Activated T-helper 17 cell treated with anti-CD3 and anti-CD28 coated beads, Interleukin-2, amount 50 U/mL, for 72 hours (primary cell): ENCODE measurements at regions not wholly inside any gene's neighbourhood (a gene's known extent, or its start where the extent isn't known, plus 50 kb on each side); places are given as distances from the start of the nearest gene placed in this dataset.

Experiments used
- ATAC-seq: fragments of 150-1000 bp; cut with Tn5 transposase; replicated peaks from 2 replicates; pipeline ENCODE4 v1.10.0; 2021; ENCODE audit warnings: mild to moderate bottlenecking, moderate library complexity
- H3K27ac Mint-ChIP-seq: one replicate; pipeline ENCODE4 v1.8.0; 2022; ENCODE audit warnings: mixed read lengths
- H3K27me3 Mint-ChIP-seq: one replicate; pipeline ENCODE4 v1.8.0; 2022; ENCODE audit warnings: mixed read lengths
- H3K36me3 Mint-ChIP-seq: one replicate; pipeline ENCODE4 v1.8.0; 2022; ENCODE audit warnings: low read depth, mild to moderate bottlenecking, mixed read lengths
- H3K4me1 Mint-ChIP-seq: one replicate; pipeline ENCODE4 v1.8.0; 2022; ENCODE audit warnings: mixed read lengths
- H3K4me3 Mint-ChIP-seq: one replicate; pipeline ENCODE4 v1.8.0; 2022; ENCODE audit warnings: mild to moderate bottlenecking, mixed read lengths
- H3K9me3 Mint-ChIP-seq: one replicate; pipeline ENCODE4 v1.8.0; 2022; ENCODE audit warnings: mixed read lengths

DNA sequence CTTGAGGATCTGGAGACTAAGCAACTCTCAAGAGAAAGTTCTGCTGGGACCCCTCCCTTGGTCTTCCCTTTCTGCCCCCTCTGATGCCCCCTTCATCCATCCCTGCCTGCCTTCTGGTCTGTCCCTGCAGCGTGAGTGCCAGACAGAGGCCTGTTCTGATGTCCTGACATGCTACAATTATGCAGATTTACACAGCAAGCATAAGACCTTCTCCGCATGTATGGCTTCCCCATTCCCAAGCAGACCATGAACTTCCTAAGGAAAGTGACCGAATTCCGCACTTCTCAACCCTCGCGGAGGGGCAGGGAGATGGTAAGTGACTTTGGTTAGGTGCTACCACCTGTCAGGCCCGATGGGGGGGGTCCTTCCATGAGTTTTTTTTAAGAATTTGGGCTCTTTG lies 150.1 kb upstream of the SDK2 start:
- no peak overlapping the region for H3K4me3 Mint-ChIP-seq
- H3K9me3 Mint-ChIP-seq = no peaks in the 10 kb centered on the region
- H3K27me3 Mint-ChIP-seq = no peaks in the 10 kb centered on the region
- no peak for ATAC-seq
- H3K27ac Mint-ChIP-seq = no peak overlapping the region
- no peaks in the 10 kb centered on the region for H3K4me1 Mint-ChIP-seq
- H3K36me3 Mint-ChIP-seq = no peaks in the 10 kb centered on the region

DNA sequence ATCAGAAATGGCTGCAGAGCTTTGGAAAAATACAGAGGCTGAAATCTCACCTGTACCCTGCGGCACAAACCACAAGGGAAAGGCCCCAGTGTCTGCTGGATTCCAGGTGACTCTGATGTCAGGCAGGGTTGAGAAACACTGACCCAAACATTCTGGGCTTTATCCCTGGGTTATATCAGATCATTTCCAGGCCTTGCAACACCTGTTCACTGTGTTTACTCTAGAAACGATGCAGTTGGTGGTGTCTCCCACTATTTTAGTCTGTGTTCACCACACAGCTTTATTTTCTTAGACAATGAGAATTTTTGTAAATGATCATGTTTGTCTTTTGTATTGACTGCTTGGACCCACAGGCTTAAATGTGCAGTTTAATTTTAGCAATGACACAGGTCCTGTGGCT lies 151.5 kb upstream of the SDK2 start:
- Mint-ChIP-seq H3K27ac (no peak overlapping the region), H3K4me3 (no peak overlapping the region), H3K4me1 (no peaks in the 10 kb centered on the region), H3K27me3 (no peaks in the 10 kb centered on the region), H3K9me3 (no peaks in the 10 kb centered on the region), H3K36me3 (no peaks in the 10 kb centered on the region)
- no peak for ATAC-seq

DNA sequence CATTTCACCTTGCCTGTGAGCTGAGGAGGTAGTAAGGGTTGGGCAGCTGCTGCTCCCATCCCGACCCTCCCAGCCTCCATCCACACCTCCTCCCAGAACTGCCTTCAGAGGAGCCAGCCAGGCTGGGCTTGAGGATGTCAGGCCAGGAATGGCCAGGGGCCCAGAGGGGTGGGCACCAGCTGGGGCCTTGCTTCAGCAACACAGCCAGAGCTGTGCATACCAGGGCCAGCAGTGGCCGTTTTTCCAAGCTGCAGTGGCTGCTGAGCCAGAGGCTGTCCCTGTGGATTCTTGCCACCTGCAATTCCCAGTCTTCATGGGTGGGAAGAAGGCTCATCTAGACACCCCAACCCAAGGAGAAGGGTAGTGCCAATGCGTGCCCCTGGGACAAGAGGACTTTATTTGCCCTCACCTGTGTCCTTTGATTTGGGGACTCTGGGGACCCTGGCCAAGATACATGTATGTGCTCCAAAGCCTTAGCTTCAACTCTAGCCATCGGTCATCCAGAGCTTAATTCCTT lies 153.4 kb upstream of the SDK2 start:
- H3K27ac Mint-ChIP-seq = no peak overlapping the region
- H3K9me3 Mint-ChIP-seq = no peaks in the 10 kb centered on the region
- no peaks in the 10 kb centered on the region for H3K4me1 Mint-ChIP-seq
- H3K36me3 Mint-ChIP-seq = no peaks in the 10 kb centered on the region
- no peak overlapping the region for H3K4me3 Mint-ChIP-seq
- H3K27me3 Mint-ChIP-seq = no peaks in the 10 kb centered on the region
- no peak for ATAC-seq

DNA sequence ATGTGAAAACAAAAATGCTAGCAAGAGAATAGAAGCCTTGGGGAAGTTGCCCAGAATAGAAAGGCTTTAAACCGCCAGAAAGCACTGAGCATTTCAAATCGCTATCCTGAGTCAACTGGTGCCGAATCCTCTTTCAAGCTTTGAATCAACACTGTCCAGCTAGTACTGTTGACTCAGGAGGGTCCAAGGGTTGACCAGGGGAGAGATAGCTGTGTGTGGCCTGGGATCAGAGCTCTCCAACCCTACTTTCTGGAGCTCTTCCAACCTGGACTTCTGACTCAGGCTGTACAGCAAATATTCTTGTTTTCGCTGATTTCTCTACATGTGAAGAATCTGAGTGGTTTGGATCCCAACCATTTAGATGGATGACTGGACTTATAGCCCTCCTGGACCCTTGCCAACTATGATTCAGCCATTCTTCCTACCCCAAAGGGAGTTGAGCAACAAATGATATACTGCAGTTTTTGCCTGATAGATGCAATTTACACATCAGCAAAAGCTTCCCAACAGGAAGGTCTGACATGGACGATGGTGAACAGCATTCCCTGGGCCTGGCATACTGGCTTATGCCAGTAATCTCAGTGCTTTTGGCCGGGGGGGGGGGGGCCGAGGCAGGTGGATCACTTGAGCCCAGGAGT lies 154.0 kb upstream of the SDK2 start:
- no peaks in the 10 kb centered on the region for H3K9me3 Mint-ChIP-seq
- H3K27ac Mint-ChIP-seq = no peak overlapping the region
- no peaks in the 10 kb centered on the region for H3K27me3 Mint-ChIP-seq
- no peak for ATAC-seq
- no peaks in the 10 kb centered on the region for H3K36me3 Mint-ChIP-seq
- H3K4me3 Mint-ChIP-seq = no peak overlapping the region
- no peaks in the 10 kb centered on the region for H3K4me1 Mint-ChIP-seq

DNA sequence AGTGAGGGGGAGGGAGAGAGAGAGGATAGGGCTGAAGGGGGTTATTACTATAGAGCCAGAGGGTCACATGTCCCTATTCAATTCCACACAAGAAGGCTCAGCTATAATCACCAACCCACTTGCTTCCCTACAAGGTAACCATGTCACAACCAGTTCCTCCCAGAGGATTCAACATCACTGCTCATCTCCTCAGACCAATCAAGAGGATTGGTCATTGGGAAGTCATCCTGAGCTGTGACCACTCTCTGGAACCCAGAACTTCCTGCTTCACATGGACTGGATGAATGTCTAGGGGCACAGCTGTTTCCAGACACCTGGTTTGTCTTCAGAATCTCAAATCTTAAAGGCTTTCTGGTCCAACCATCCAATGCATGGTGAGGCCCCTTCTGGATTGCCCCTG lies 154.9 kb upstream of the SDK2 start:
- no peak overlapping the region for H3K27ac Mint-ChIP-seq
- no peaks in the 10 kb centered on the region for H3K4me1 Mint-ChIP-seq
- H3K9me3 Mint-ChIP-seq = no peaks in the 10 kb centered on the region
- no peaks in the 10 kb centered on the region for H3K36me3 Mint-ChIP-seq
- no peaks in the 10 kb centered on the region for H3K27me3 Mint-ChIP-seq
- H3K4me3 Mint-ChIP-seq = no peak overlapping the region
- no peak for ATAC-seq

DNA sequence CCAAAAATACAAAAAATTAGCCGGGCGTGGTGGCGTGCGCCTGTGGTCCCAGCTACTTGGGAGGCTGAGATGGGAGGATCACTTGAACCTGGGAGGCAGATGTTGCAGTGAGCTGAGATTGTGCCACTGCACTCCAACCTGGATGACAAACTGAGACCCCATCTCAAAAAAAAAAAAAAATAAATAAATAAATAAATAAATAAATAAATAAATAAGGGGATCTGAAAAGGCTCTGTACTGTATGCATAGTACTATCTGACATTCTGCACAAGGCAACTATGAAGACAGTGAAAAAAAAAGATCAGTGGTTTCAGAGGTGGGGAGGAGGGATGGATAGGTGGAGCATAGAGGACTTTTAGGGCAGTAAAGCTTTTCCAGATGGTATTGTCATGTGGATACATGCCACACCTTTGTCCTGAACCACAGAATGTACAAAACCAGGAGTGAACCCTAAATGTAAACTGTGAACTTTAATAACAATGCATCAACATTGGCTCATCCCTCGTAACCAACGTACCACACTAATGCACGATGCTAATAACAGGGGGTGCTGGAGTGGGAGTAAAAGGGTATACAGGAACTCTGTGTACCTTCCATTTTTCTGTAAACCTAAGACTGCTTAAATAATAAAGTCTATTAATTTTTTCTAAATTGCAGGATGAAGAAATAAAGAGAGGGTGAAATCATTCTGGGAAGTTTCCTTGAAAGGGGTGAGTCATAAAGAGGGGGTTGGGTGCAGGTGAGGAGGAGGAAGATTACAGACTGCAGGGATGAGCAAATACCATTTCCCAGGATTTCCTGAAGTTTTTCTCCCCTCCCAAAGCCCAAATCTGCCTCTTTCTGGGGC lies 155.8 kb upstream of the SDK2 start:
- Mint-ChIP-seq H3K4me1 (no peaks in the 10 kb centered on the region), H3K4me3 (no peak overlapping the region), H3K27ac (no peak overlapping the region), H3K36me3 (no peaks in the 10 kb centered on the region), H3K27me3 (peaks cover 3% of the 10 kb centered on the region), H3K9me3 (no peaks in the 10 kb centered on the region)
- ATAC-seq = no peak

DNA sequence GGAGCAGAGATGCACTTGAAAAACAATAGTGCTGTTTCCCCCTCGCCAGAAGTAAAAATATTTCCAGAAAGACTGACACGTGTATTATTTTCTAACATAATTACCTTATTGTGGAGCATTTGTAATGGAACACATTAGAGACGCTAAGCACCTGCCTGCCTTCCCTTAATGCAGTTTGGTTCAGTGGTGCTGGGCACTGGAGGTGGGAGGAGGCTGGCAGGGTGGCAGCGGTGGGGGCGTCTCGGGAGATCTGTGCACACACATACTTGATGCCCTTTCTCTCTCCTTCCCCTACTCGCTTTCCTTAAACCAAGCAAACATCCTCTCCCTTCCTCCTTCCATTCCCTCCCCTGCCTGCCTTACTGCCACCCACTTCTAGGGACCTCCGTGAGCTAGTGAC lies 156.6 kb upstream of the SDK2 start:
- Mint-ChIP-seq H3K27ac (no peak overlapping the region), H3K9me3 (peaks cover 6% of the 10 kb centered on the region), H3K4me3 (no peak overlapping the region), H3K36me3 (no peaks in the 10 kb centered on the region), H3K4me1 (no peaks in the 10 kb centered on the region), H3K27me3 (peaks cover 9% of the 10 kb centered on the region)
- no peak for ATAC-seq

DNA sequence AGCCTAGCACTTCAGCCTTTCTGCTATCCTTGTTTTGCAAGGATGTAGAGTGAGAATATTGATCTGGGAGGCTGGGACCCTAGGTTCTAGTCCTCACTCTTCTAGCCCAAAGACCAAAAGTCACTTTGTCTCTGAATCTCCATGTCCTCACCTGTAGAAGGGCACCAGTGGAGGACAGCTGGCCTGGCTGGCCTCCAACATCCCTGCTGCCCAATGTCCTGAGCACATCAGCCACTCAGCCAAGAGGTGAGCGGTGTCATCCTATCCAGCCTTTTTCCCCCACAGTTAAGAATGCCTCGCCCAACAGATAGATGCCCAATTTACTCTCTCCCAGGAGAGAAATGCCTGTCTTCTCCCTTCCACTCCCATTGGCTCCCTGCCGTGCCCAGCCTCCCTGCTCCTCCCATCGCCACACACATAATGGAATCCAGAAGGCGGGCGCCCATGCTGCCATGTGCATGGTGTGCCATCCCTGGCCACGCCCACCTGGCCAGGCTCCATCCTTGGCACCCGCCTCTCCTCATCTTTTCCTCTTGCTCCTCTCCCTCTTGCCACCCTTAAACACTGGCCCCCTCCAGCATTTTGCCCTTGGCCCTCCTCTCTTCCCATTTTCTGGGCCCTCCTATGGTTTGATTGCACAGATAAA lies 157.3 kb upstream of the SDK2 start:
- Mint-ChIP-seq H3K27me3 (peaks cover 9% of the 10 kb centered on the region), H3K9me3 (peaks cover 6% of the 10 kb centered on the region), H3K36me3 (no peaks in the 10 kb centered on the region), H3K4me1 (no peaks in the 10 kb centered on the region), H3K27ac (no peak overlapping the region), H3K4me3 (no peak overlapping the region)
- no peak for ATAC-seq

DNA sequence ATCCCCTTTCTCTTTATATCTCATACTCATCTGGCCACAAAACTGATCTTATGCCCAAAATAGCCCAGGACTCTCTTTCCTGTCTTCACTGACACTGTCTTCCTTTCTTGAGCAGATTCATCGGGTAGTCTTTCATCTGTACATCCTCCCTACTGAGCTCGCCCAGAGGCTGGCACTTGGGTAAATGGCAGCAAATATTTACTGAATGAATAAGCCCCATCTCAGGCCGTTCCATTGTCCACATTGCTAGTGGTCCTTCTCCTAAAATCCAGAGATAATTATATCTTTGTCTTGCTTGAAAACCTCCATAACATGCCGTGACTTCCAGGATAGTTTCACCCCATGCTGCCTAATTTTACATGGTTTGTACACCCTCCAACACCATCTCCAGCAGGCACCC lies 158.1 kb upstream of the SDK2 start:
- Mint-ChIP-seq H3K4me1 (no peaks in the 10 kb centered on the region), H3K9me3 (peaks cover 6% of the 10 kb centered on the region), H3K27ac (no peak overlapping the region), H3K4me3 (no peak overlapping the region), H3K36me3 (no peaks in the 10 kb centered on the region), H3K27me3 (peaks cover 9% of the 10 kb centered on the region)
- ATAC-seq = no peak

DNA sequence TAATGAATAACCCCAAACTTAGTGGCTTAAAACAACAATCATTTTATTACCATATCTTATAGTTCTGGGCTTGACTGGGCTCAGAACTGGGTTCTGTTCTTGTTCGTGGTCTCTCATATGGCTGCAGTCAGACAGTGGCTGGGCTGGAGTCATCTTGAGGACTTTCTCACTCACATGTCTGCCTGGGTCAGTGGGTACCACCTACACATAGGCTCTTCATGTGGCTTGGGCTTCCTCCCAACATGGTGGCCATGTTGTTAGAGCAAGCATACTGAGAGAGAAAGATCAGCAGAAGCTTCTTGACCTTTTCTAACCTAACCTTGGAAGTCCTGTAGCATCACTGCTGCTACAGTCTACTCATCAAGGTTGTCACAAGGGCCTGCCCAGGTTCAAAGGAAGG lies 158.6 kb upstream of the SDK2 start:
- Mint-ChIP-seq H3K27ac (no peak overlapping the region), H3K4me3 (no peak overlapping the region), H3K9me3 (peaks cover 6% of the 10 kb centered on the region), H3K4me1 (no peaks in the 10 kb centered on the region), H3K36me3 (no peaks in the 10 kb centered on the region), H3K27me3 (peaks cover 9% of the 10 kb centered on the region)
- no peak for ATAC-seq

DNA sequence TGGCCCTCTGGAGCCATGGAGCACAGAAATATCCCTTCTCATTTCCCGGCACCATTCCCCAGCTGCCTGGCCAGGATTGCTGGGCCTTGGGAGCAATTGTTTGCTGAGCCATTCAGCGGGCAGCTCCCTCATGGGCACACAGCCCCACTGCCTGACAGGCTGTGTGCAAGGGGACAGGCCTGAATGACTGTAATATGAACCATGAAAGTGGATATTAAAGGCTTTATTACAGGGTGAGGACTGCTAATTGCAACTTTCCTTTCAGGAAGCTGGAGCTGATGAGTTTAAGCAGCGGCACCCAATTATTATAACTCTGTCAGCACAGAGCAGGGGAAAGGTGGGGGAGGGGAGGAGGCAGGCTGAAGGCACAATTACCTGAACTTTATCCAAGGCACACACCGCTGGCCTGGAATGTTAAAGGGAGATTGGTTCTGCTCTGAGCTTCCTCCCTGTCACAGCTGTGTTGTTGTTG lies 159.8 kb upstream of the SDK2 start:
- peaks cover 6% of the 10 kb centered on the region for H3K9me3 Mint-ChIP-seq
- H3K27ac Mint-ChIP-seq = no peak overlapping the region
- no peak overlapping the region for H3K4me3 Mint-ChIP-seq
- no peaks in the 10 kb centered on the region for H3K4me1 Mint-ChIP-seq
- no peak for ATAC-seq
- H3K27me3 Mint-ChIP-seq = peaks cover 9% of the 10 kb centered on the region
- no peaks in the 10 kb centered on the region for H3K36me3 Mint-ChIP-seq

DNA sequence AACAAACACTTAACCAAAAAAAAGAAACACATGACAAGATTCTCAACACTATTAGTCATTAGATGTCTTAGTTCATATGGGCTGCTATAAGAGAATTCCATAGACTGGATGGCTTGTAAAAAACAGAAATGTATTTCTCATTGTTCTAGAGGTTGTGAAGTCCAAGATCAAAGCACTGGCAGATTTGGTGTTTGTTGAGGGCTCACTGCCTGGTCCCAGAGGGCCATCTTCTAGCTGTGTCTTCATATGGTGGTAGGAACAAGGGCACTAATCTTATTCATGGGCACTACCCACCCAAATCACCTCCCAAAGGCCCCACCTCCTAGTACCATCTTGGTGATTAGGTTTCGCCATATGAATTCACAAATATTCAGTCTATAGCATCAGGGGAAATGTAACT lies 162.5 kb upstream of the SDK2 start:
- no peak overlapping the region for H3K4me3 Mint-ChIP-seq
- H3K36me3 Mint-ChIP-seq = no peaks in the 10 kb centered on the region
- H3K27ac Mint-ChIP-seq = no peak overlapping the region
- H3K4me1 Mint-ChIP-seq = no peaks in the 10 kb centered on the region
- peaks cover 9% of the 10 kb centered on the region for H3K27me3 Mint-ChIP-seq
- peaks cover 6% of the 10 kb centered on the region for H3K9me3 Mint-ChIP-seq
- no peak for ATAC-seq

DNA sequence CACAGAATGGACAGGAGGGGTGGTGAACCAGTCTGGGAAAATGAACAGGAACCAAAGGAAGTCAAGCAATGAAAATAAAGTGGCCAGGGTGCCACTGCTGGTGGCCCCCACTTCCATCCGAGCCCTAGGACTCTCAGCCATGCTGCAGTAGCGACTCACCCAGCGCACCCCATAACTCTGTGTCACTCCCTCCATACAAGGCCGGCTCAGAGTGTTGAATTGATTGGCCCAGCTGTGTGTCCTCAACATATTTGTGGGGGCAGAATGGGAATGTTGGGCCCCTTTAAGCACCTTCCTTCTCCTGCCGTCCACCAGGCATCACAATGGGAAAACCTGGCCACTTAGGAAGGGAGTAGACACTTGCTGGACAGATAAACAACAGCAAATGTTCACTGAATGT lies 169.0 kb upstream of the SDK2 start:
- no peak for ATAC-seq
- Mint-ChIP-seq H3K9me3 (no peaks in the 10 kb centered on the region), H3K4me1 (no peaks in the 10 kb centered on the region), H3K27me3 (no peaks in the 10 kb centered on the region), H3K36me3 (no peaks in the 10 kb centered on the region), H3K4me3 (no peak overlapping the region), H3K27ac (no peak overlapping the region)

DNA sequence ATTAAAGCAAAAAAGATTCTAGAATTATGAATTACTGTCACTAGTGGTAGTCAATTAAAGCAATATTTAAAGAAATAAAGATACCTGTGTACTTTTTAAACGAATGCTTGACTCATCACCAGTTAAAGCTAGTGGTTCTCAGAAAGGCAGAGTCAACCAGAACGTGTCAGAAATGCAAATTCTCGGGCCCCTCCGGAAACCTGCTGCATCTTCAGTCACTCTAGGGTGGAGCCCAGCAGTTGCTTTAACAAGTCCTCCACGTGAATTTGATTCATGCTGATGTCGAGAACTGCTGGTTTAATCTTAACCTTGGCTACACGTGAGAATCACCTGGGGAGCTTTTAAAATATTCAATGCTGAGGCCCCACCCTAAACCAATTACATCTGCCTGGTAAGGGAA lies 169.8 kb upstream of the SDK2 start:
- peak; percentile 77 for ATAC-seq
- Mint-ChIP-seq H3K9me3 (no peaks in the 10 kb centered on the region), H3K4me3 (no peak overlapping the region), H3K27me3 (no peaks in the 10 kb centered on the region), H3K27ac (no peak overlapping the region), H3K36me3 (no peaks in the 10 kb centered on the region), H3K4me1 (no peaks in the 10 kb centered on the region)

DNA sequence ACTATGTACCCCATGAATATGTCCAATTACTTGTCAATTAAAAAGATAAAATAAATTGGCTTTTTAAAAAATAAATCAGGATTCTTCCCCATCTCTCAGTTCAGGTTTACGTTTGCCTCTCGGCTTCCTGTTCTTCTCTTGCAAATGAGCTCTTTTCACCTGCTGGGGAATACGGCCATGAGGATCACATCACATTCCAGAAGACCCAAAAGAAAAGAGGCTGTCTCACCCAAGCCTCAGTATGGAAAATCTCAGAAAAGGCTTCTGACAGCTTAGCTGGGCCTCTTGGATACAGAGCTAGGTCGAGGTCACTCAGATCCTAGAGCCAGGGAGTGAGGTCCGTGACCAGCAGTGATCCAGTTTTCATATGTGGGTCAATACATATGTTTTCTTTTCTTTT lies 171.2 kb upstream of the SDK2 start:
- H3K4me3 Mint-ChIP-seq = no peak overlapping the region
- H3K36me3 Mint-ChIP-seq = no peaks in the 10 kb centered on the region
- no peak overlapping the region for H3K27ac Mint-ChIP-seq
- no peaks in the 10 kb centered on the region for H3K27me3 Mint-ChIP-seq
- no peak for ATAC-seq
- no peaks in the 10 kb centered on the region for H3K9me3 Mint-ChIP-seq
- H3K4me1 Mint-ChIP-seq = no peaks in the 10 kb centered on the region
